GM18499 (cell line): ENCODE measurements at regions not wholly inside any gene's neighbourhood (a gene's known extent, or its start where the extent isn't known, plus 50 kb on each side); places are given as distances from the start of the nearest gene placed in this dataset.
"Not testable (repeated sequence)": the region's sequence is repeated elsewhere in the genome, so short reads cannot be mapped to it uniquely, and the experiment has no call there.

ENCODE experiments used
- ATAC-seq: cut with Tn5 transposase; IDR thresholded peaks from one replicate; pipeline ENCODE4 v1.9.1; 2021; ENCODE audit warnings: moderate number of reproducible peaks; ENCODE audit not compliant: insufficient read depth, unreplicated experiment

DNA sequence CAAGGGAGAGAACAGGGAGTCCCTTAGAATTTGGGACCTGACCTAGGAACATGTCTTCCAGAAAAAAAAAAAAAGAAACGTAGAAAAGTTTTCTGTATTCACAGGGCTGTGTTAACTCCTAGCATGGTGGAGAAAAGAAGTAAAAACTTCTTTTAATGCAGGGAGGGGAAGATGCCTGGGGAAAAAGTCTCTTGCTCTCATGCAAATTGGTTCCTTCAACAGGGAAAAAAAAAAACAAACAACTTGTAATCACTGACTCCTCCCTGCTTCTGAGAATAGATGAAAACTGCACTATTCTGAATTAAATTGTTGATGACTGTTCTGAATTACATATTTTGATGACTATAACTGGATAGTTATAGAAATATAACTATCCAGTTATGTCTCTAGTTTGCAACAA, 933.2 kb downstream of the TRIB2 start:
- ATAC-seq, result no peak

DNA sequence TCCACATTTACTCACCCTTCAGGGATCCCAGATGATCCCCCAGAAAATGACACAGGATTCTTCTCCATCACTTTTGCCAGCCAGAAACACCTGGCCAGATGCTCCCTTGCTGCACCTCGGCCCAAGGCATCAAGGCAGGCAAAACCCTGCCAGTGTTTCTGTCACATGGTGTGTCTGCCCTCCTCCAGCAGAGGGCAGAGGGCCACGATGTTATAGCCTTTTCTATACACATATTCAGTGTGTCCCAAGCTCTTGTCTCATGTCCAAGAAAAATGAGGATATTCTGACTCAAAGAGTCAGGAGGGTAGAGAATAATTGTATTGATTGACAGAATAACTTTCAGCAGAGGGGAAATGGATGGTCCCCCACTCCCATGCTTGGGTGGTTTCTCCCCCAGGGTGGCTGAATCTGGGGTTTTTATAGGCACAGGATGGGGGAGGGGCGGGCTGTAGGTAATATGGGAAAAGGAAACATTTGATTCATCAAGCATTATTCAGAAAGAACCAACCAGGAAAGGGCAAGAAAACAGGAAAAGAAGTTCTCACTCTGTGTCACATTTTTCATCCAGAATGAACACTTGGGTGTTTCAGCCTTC, 933.9 kb downstream of the TRIB2 start:
- ATAC-seq, result no peak

DNA sequence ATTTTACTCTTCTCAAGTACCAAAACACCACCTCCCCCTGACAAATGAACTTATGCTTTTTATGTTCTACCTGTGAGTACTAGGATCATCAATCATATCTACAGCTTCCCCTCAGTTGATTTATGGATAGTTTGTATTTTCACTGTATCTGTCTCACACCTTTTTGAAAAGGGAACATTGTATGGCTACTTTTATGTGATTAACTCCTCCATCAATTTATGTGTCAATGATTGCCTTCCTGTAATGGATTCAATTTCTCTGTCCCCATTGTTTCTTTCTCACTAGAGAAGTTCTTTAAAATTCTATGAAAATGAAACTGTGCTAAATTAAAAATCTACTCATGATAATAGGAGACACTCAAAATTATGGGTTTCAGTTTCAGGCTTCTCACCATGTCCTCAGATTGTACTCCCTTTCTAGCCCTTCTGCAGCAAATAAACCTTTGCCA, 935.0 kb downstream of the TRIB2 start:
- ATAC-seq, result no peak

DNA sequence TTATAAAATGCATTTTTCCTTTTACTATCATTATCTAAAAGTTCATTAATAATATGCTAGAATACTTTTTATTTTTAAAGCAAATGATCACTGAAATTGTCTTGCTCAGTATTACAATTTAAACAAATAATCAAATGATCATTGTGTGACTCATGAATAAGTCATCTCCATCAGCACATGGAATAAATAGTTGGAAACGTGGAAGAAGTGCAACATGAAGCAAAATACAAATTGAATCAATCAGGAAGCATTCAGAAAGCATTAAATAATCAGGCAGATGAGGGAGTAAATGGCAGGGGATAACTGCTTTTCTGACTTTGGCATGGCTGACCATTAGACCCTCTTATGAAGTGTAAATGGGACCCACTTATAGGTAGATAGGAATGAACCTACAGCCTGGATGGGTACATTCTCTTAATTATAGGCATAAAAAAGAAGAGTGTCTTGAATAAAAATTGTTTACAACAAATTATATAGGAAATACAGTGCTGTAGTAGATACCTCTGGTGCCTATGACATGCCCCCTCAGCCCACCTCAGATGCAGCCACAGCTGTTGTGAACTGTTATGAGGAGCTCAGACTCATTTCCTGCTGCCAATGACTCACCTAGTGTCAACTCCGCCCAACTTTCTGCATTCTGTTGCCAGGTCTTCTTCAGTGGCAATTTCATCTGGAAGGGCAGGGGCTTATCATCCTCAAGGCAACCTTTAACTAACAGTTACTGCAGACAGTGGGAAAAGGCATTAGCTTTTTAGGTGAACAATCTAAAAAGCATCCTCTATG, 936.0 kb downstream of the TRIB2 start:
- ATAC-seq, result no peak

DNA sequence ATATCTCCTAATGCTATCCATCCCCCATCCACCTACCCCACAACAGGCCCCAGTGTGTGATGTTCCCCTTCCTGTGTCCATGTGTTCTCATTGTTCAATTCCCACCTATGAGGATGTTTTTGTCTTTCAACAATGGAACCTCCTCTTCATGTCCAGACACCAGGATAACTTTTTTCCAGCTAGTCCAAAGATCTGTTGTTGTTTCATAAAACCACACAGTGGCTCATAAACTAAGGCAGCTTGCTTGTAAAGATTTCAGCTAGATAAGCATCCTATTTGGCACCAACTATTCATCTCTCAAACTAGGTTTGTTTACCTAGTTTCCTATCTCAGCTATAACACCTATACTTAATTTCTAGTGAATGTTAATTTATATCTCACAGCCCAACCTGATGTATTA, 937.7 kb downstream of the TRIB2 start:
- ATAC-seq, result no peak

DNA sequence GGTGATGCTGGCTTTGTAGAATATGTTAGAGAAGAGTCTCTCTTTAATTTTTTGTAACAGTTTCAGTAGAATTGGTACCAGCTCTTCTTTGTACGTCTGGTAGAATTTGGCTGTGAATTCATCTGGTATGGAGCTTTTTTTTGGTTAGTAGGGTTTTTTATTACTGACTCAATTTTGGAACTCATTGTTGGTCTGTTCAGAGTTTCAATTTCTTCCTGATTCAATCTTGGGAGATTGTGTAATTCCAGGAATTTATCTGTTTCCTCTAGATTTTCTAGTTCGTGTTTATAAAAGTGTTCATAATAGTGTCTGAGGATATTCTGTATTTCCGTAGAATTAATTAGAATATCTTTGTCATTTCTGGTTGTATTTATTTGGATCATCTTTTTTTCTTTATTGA, 943.5 kb downstream of the TRIB2 start:
- ATAC-seq, result no peak

DNA sequence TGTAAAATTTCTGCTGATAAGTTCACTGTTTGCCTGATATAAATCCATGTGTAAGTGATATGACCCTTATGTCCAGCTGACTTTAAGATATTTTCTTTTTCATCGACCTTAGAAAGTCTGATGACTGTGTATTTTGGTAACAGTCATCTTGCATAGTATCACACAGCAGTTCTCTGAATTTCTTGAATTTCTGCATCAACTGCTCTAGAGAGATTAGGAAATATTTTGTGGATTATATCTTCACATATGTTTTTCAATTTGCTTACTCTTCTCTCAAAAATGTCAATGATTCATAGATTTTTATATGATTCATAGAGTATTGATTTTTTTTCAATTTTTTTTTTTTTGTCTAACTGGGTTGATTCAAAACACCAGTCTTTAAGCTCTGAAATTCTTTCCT, 945.3 kb downstream of the TRIB2 start:
- ATAC-seq, result no peak

DNA sequence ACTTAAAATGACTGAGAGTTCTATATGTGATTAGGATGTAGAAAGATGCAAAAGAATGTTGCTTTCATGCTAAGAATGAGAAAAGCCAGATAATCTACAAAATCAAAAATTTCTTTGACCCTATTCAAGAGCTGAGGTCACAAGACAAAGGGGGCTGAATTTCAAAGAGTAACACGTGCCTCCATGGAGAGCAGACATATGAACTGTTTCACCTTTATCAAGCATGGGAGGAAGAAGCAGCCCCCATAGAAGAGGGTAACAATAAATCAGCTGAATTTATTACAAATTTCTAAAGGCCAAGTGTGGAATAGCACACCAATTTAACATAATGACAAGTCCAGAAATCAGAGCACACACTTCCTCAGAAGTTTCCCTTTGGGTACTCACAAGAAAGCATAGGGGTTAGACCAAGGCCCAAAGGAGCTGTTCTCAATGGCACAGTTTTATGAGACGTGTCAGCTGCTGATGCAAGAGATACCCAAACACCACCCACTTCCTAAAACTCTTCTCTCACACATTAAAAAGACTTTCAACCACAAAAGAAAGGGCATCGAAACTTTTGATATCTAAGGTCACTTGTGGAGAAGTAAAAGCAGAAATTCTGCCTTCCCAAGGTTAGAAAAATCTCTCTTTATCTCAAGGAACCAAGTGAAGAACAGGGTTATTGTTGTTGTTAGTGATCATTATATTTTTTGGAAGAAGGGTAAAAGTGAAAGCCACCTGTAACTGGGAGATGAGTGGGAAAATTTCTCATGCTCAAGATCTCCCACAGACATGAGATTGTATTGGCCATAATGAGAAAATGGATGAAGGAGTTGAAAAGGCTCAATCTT, 950.1 kb downstream of the TRIB2 start:
- no peak for ATAC-seq

DNA sequence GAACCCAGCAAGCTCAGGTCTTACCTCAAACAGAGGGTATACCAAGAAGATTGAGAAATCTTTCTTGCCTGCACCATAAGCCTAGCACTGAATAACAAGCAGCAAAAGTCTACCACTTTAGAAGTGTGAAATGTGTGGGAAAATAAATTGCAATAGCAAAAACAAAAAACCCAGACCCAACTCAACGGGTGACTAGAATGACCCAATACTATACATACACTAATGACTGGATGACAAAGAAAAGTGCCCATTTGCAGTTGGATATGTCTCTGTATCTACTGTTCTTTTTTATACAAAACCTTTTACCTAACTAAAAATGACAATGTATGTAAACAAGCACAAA, 950.6 kb downstream of the TRIB2 start:
- no peak for ATAC-seq

DNA sequence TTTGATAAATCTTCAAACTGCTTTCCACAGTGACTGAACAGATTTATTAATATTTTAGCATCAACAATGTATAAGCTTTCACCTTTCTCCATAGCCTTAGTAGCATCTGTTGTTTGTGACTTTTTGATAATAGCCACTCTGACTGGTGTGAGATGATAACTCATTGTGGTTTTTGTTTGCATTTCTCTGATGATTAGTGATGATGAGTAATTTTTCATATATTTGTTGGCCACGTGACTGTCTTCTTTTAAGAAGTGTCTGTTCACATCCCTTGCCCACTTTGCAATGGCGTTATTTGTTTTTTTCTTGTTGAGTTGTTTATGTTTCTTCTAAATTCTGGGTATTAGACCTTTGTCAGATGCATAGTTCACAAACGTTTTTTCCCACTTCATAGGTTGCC, 952.9 kb downstream of the TRIB2 start:
- no peak for ATAC-seq

DNA sequence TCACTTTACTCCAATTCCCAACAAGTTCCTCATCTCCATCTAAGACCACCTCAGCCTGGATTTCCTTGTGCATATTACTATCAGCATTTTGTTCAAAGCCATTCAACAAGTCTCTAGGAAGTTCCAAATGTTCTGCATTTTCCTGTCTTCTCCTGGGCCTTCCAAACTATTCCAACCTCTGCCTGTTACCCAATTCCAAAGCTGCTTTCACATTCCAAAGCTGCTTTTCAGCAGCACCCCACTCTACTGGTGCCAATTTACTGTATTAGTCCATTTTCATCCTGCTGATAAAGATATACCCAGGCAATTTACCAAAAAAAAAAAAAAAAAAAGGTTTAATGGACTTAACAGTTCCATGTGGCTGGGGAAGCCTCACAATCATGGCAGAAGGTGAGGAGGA, 957.1 kb downstream of the TRIB2 start:
- not testable (repeated sequence) for ATAC-seq

DNA sequence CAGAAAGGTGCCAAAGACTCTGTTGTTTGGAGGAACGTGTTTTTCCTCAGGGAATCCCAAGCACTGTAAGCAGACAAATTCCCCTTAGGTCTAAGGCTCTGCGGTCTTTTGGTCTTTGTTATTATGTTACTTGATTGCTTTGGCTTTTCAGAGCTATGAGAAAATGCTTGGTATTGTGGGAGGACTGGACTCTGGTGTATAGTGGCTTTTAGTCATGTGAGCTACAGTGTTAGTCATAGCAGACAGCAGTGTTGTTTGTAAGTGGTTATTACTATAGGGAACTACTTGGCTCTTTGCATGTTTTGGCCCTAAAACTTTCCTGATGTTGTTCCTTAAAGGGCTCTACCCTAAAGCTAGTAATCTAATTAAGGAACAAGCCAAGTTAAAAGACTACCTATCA, 956.2 kb upstream of the LRATD1 start:
- ATAC-seq, result no peak

DNA sequence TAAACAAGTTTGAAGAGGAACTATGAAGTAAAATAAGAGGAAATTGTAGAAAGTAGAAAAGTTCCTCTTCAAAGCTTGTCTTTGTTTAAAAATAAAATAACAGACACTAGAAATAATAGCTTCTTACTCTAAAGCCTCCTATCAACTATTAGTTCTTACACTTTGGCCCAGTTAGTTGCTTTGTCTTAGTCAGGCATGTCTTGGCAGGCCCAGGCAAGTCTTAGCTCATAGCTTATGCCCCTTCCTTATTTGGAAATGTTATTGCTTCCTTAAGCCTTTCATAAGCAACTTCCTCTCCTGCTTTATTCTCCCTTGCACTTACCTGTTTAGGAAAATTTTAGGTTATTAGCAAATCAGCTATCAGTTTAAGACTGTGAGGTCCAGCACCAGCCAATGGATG, 950.6 kb upstream of the LRATD1 start:
- no peak for ATAC-seq

DNA sequence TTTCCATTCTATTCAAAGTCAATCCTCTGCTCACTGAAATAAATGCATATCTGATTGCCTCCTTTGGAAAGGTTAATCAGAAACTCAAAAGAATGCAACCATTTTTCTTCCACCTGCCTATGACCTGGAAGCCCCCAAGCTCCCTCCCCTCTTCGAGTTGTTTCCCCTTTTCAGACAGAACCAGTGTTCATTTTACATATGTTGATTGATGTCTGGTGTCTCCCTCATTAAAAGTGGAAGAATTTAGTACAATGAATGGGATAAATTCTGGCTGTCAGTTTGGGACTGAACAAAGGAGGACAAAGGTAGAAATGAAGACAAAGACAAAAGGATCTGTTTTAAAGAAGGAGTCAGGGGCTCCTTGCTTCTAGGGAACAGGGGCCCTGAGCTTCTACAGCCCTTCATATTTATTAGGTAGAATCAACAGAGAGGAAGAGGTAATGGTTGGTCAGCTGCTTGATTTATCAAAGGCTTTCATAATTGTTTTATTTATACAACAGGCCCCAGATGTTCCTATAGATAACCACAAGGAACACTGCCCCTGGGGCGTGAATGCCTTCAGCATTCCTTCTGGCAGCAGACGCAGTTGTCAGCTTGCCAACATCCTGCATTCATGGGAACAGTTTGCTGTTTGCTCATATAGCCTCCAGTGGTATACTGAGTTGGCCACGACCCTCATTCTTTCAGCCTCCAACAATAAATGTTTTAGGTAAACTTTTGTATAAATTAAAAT, 949.8 kb upstream of the LRATD1 start:
- ATAC-seq, result no peak

DNA sequence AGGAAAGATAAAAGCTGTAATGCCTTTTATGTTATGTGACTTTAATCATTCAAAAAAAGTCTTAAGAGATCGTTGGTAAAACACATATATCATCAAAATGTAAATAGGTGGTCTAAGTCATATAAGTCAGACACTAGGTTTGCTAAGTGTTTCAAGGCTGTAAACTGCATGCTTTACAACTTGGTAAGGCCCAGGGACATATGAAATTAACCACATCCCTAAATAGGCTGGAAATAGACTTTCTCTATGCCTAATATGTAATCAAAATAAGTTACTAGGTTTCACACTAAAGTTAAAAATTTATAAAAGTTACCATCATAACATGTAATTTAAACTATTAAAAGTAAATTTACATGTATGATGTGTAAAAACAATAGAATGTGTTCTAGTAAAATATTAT, 946.3 kb upstream of the LRATD1 start:
- ATAC-seq, result no peak

DNA sequence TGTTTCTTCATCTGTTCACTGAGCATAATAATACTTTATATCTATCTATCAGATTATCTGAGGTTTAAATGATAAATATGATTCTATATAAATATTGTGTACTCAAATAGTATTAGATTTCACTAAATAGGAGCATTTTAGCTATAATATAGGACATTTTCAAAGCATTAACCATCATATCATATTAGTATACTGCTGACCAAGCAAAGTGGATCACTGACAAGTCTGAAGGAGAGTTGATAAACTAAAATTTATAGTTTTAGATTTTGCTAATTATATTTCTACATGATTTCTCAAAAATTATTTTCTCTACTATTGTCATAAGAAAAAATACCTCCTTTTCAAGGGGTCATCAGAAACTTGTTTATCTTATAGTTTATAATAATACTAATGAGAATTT, 937.8 kb upstream of the LRATD1 start:
- ATAC-seq, result no peak

DNA sequence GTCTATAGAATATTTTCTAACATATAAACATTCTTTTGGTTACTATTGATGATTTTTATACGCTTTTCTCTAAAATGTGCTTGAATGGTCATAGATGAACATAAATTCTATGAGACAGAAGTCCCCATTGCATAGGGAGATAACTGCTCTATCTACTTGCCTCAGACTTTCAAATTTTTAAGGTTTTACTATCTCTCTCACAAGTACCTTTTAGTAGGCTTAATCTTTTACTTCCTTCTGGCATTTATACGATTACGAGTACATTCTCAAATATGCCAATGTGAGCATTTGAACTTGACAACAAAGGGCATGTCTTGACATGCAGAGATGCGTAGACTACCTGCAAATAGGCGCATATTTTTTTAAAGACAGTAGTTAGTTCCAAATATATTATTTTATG, 935.9 kb upstream of the LRATD1 start:
- no peak for ATAC-seq

DNA sequence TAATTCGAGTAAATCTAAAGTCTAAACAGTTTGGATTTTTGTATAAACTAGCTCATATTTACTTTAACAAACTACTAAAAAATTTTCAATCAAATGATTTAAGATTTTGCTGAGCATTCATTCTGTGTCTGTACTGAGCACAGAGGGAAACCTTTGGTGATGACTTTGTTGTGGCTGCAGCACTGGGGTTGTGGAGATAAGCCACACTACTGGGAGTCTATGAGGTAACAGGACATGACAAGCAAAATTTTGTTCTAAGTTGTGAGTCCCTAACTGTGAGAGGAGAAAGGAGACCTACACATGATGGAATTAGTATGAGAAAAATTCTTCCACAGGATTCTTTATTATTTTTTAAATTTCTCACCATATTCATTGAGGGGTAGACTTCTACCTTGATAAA, 933.7 kb upstream of the LRATD1 start:
- no peak for ATAC-seq

DNA sequence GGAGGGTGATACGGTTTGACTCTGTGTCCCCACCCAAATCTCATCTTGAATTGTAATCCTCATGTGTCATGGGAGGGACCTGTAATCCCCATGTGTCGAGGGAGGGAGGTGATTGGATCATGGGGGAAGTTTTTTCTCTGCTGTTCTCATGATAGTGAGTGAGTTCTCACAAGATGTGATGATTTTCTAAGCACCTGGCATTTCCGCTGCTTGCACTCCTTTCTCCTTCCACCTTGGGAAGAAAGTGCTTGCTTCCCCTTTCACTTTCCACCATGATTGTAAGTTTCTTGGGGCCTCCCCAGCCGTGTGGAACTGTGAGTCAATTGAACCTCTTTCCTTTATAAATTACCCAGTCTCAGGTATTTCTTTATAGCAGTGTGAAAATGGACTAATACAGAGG, 932.6 kb upstream of the LRATD1 start:
- ATAC-seq, result not testable (repeated sequence)

DNA sequence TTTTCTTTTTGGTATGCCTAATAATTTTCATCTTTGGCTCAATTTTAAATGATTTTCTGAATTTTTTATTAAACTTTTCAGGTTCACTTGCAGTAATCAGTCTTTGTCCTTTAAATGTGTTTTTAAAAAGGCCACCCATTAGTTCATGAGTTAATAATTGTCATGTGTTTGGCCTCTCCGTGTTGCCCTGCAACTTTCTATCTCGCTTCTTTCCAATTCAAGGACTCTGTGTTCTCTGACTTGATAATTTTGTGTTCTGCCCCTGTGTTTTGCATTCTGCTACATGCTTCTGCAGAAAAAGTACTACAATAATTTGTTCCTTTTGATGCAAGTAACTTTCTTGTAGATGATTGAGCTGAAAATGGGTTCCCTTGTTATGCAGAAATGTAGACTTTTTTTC, 921.4 kb upstream of the LRATD1 start:
- no peak for ATAC-seq

DNA sequence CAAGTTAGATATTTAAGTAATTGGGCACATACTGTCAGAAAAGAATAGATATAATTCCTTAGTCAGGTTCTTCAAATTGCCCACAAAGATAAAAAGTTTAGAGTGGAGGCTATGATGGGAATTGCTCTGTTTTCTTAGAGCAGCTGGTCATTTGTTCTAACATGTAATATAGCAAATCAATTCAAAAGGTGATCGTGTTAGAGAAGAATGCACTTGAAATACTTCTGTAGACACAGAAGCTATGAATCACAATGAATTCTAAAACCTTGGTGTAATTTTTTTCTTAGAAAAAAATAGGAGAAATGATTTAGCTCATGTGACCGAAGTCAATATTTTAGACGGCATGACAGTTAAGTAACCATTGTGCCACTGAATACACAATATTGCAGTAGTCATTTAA, 918.1 kb upstream of the LRATD1 start:
- no peak for ATAC-seq
